ENCODE measurements at regions not wholly inside any gene's neighbourhood (a gene's known extent, or its start where the extent isn't known, plus 50 kb on each side); places are given as distances from the start of the nearest gene placed in this dataset.

GRCh38 chr4:138698641-138699040 lies 316.9 kb upstream of the NOCT start:
- no peak for TF ChIP-seq EP300 (IDR thresholded peaks at IDR 0.05; ENCODE audit: low read depth)
- TF ChIP-seq CTCF (IDR thresholded peaks at IDR 0.05) = no peak
- no peak for TF ChIP-seq POLR2A (IDR thresholded peaks at IDR 0.05)
- TF ChIP-seq POLR2AphosphoS5 (IDR thresholded peaks at IDR 0.05) = no peak
